HEK293 (cell line): ENCODE measurements at regions not wholly inside any gene's neighbourhood (a gene's known extent, or its start where the extent isn't known, plus 50 kb on each side); places are given as distances from the start of the nearest gene placed in this dataset.

ENCODE experiments used
- CTCF ChIA-PET: fragments of 350-600 bp; formaldehyde crosslinking; extraction: SDS; loops from one replicate; lab custom pipeline; 2021; ENCODE audit warnings: antibody characterized with exemption; lab: Yijun Ruan, JAX
- POLR2A ChIA-PET: fragments of 300-600 bp; formaldehyde crosslinking; extraction: SDS; loops from one replicate; lab custom pipeline; 2020; ENCODE audit warnings: antibody characterized with exemption, inconsistent platforms; lab: Yijun Ruan, JAX
- H3K27ac ChIP-seq: fragments of 200-500 bp; sonication (Bioruptor generic); 2 replicates; pipeline ENCODE4 v1.5.1; 2014; ENCODE audit warnings: low read depth, low read length, control low read depth, inconsistent platforms; ENCODE audit errors: extremely low read depth
- H3K36me3 ChIP-seq, 2 experiments: fragments of 200-500 bp in 1 of 2; sonication (Bioruptor generic) in 1 of 2; 1 replicate in 1 of 2; 2 replicates in 1 of 2; pipeline ENCODE4 v1.5.1; 2014 to 2017; ENCODE audit warnings: inconsistent platforms in 2 of 2, low read length in 2 of 2; ENCODE audit not compliant: control insufficient read depth in 2 of 2, insufficient read depth in 1 of 2
- H3K4me1 ChIP-seq: fragments of 200-500 bp; sonication (Bioruptor generic); 2 replicates; pipeline ENCODE4 v1.5.1; 2014; ENCODE audit warnings: mild to moderate bottlenecking, low read length, inconsistent platforms; ENCODE audit not compliant: control insufficient read depth, insufficient read depth
- H3K4me3 ChIP-seq: 2 replicates; pipeline ENCODE4 v1.5.1; 2011; ENCODE audit warnings: low read depth, mild to moderate bottlenecking, control low read depth, low read length, moderate library complexity
- H3K9me3 ChIP-seq: fragments of 200-500 bp; sonication (Bioruptor generic); 2 replicates; pipeline ENCODE4 v1.5.1; 2014; ENCODE audit warnings: low read depth, low read length, inconsistent platforms; ENCODE audit not compliant: control insufficient read depth, insufficient read depth
- ATF2 ChIP-seq: fragments of 450-650 bp; formaldehyde crosslinking; IDR thresholded peaks from 2 replicates; pipeline ENCODE4 v1.5.1; 2016; ENCODE audit warnings: missing biosample characterization, missing genetic modification characterization, low read depth
- GFI1B ChIP-seq: fragments of 450-650 bp; formaldehyde crosslinking; IDR thresholded peaks from 2 replicates; pipeline ENCODE4 v1.5.1; 2016; ENCODE audit warnings: missing biosample characterization, missing genetic modification characterization
- GLI4 ChIP-seq: fragments of 450-650 bp; formaldehyde crosslinking; IDR thresholded peaks from 2 replicates; pipeline ENCODE4 v1.5.1; 2016; ENCODE audit warnings: missing biosample characterization, missing genetic modification characterization
- IKZF3 ChIP-seq: fragments of 450-650 bp; IDR thresholded peaks from 2 replicates; pipeline ENCODE4 v1.5.0; 2018; ENCODE audit warnings: missing biosample characterization, mild to moderate bottlenecking, missing genetic modification characterization, moderate library complexity
- KLF7 ChIP-seq: fragments of 450-650 bp; formaldehyde crosslinking; IDR thresholded peaks from 2 replicates; pipeline ENCODE4 v1.5.1; 2016; ENCODE audit warnings: missing biosample characterization, missing genetic modification characterization, borderline replicate concordance
- OVOL3 ChIP-seq: fragments of 450-650 bp; formaldehyde crosslinking; IDR thresholded peaks from 2 replicates; pipeline ENCODE4 v1.5.1; 2016; ENCODE audit warnings: missing biosample characterization, missing genetic modification characterization
- WT1 ChIP-seq: fragments of 450-650 bp; formaldehyde crosslinking; IDR thresholded peaks from 2 replicates; pipeline ENCODE4 v1.5.1; 2016; ENCODE audit warnings: missing biosample characterization, missing genetic modification characterization
- ZBTB26 ChIP-seq: fragments of 450-650 bp; formaldehyde crosslinking; optimal IDR thresholded peaks from 2 replicates; pipeline ENCODE3; 2016; ENCODE audit warnings: missing biosample characterization, mild to moderate bottlenecking, missing genetic modification characterization
- ZBTB7A ChIP-seq: fragments of 450-650 bp; formaldehyde crosslinking; IDR thresholded peaks from 2 replicates; pipeline ENCODE4 v1.5.1; 2016; ENCODE audit warnings: low read depth, missing biosample characterization, missing genetic modification characterization
- ZNF26 ChIP-seq: fragments of 450-650 bp; formaldehyde crosslinking; IDR thresholded peaks from 2 replicates; pipeline ENCODE4 v1.5.1; 2016; ENCODE audit warnings: missing biosample characterization, missing genetic modification characterization
- ZNF280C ChIP-seq: fragments of 450-650 bp; formaldehyde crosslinking; IDR thresholded peaks from 2 replicates; pipeline ENCODE4 v1.5.1; 2016; ENCODE audit warnings: missing biosample characterization, missing genetic modification characterization
- ZNF292 ChIP-seq: fragments of 450-650 bp; formaldehyde crosslinking; IDR thresholded peaks from 2 replicates; pipeline ENCODE4 v1.5.1; 2016; ENCODE audit warnings: low read depth, missing biosample characterization, missing genetic modification characterization, borderline replicate concordance
- ZNF404 ChIP-seq: fragments of 450-650 bp; formaldehyde crosslinking; IDR thresholded peaks from 2 replicates; pipeline ENCODE4 v1.5.1; 2017; ENCODE audit warnings: missing biosample characterization, missing genetic modification characterization
- ZNF48 ChIP-seq: fragments of 450-650 bp; formaldehyde crosslinking; IDR thresholded peaks from 2 replicates; pipeline ENCODE4 v1.5.1; 2016; ENCODE audit warnings: missing biosample characterization, missing genetic modification characterization
- ZNF513 ChIP-seq: fragments of 450-650 bp; IDR thresholded peaks from 2 replicates; pipeline ENCODE4 v1.5.1; 2018; ENCODE audit warnings: missing biosample characterization, missing genetic modification characterization
- ZNF558 ChIP-seq: fragments of 450-650 bp; formaldehyde crosslinking; IDR thresholded peaks from 2 replicates; pipeline ENCODE4 v1.5.1; 2016; ENCODE audit warnings: missing biosample characterization, missing genetic modification characterization
- ZNF580 ChIP-seq: fragments of 450-650 bp; formaldehyde crosslinking; IDR thresholded peaks from 2 replicates; pipeline ENCODE4 v1.5.1; 2016; ENCODE audit warnings: missing biosample characterization, missing genetic modification characterization
- ZNF585B ChIP-seq: fragments of 450-650 bp; formaldehyde crosslinking; IDR thresholded peaks from 2 replicates; pipeline ENCODE4 v1.5.1; 2016; ENCODE audit warnings: missing biosample characterization, missing genetic modification characterization
- ZNF629 ChIP-seq: fragments of 450-650 bp; formaldehyde crosslinking; IDR thresholded peaks from 2 replicates; pipeline ENCODE4 v1.5.1; 2017; ENCODE audit warnings: missing biosample characterization, missing genetic modification characterization
- ZNF670 ChIP-seq: fragments of 450-650 bp; formaldehyde crosslinking; IDR thresholded peaks from 2 replicates; pipeline ENCODE4 v1.5.1; 2016; ENCODE audit warnings: missing biosample characterization, missing genetic modification characterization, low read depth
- ZNF677 ChIP-seq: fragments of 450-650 bp; IDR thresholded peaks from 2 replicates; pipeline ENCODE4 v1.5.0; 2018; ENCODE audit warnings: missing biosample characterization, mild to moderate bottlenecking, missing genetic modification characterization, moderate library complexity
- ZNF707 ChIP-seq: fragments of 450-650 bp; formaldehyde crosslinking; IDR thresholded peaks from 2 replicates; pipeline ENCODE4 v1.5.1; 2016; ENCODE audit warnings: missing biosample characterization, missing genetic modification characterization
- ZNF791 ChIP-seq: fragments of 450-650 bp; formaldehyde crosslinking; IDR thresholded peaks from 2 replicates; pipeline ENCODE4 v1.5.1; 2016; ENCODE audit warnings: missing biosample characterization, missing genetic modification characterization
- ZSCAN18 ChIP-seq: fragments of 450-650 bp; formaldehyde crosslinking; IDR thresholded peaks from 2 replicates; pipeline ENCODE4 v1.5.1; 2016; ENCODE audit warnings: missing biosample characterization, missing genetic modification characterization

GRCh38 chr2:201974171-201975100 lies 59.2 kb upstream of the FZD7 start:
- POLR2A ChIA-PET: no interaction called here
- H3K9me3 ChIP-seq: no peaks in the 10 kb centered on the region
- TF ChIP-seq ZNF670 (tag by site-specific recombination) (no peak), ZNF629 (tag by site-specific recombination) (no peak), OVOL3 (tag by site-specific recombination) (no peak), ZNF558 (tag by site-specific recombination) (no peak), KLF7 (tag by site-specific recombination) (no peak), ZNF707 (tag by site-specific recombination) (no peak), ZNF677 (tag by site-specific recombination) (no peak), ZNF48 (tag by site-specific recombination) (no peak), WT1 (tag by site-specific recombination) (no peak), GLI4 (tag by site-specific recombination) (no peak), GFI1B (no peak), ZBTB7A (tag by site-specific recombination) (no peak), IKZF3 (tag by site-specific recombination) (no peak), ZNF580 (tag by site-specific recombination) (no peak)
- no peaks in the 10 kb centered on the region for H3K36me3 ChIP-seq
- CTCF ChIA-PET: interaction anchor here (2.0 kb wide), 1 partner anchor 114 kb away, joined by 9 read pairs; no protein-coding TSS in a partner anchor
- no peaks in the 10 kb centered on the region for H3K4me1 ChIP-seq
- H3K27ac ChIP-seq: no peak overlapping the region
- no peak overlapping the region for H3K4me3 ChIP-seq

GRCh38 chr2:201975434-201975833 lies 58.2 kb upstream of the FZD7 start:
- no peak overlapping the region for H3K27ac ChIP-seq
- CTCF ChIA-PET: no interaction called here
- no peaks in the 10 kb centered on the region for H3K36me3 ChIP-seq
- POLR2A ChIA-PET: no interaction called here
- no peak overlapping the region for H3K4me3 ChIP-seq
- H3K9me3 ChIP-seq: no peaks in the 10 kb centered on the region
- H3K4me1 ChIP-seq: no peaks in the 10 kb centered on the region
- TF ChIP-seq ZNF513 (no peak), ZBTB26 (tag by site-specific recombination) (no peak), ZNF404 (tag by site-specific recombination) (no peak), ZSCAN18 (tag by site-specific recombination) (no peak), ZNF280C (no peak), ATF2 (tag by site-specific recombination) (no peak), ZNF292 (no peak), ZNF585B (tag by site-specific recombination) (no peak), ZNF26 (no peak), ZNF791 (tag by site-specific recombination) (no peak)
